Upper lobe of left lung (tissue), 6 donors: ENCODE measurements at regions not wholly inside any gene's neighbourhood (a gene's known extent, or its start where the extent isn't known, plus 50 kb on each side); places are given as distances from the start of the nearest gene placed in this dataset.

Source experiments
- ATAC-seq, 2 donors: fragments of 200-7000 bp; cut with Tn5 transposase; one replicate each; pipeline ENCODE4 v1.9.1; 2022; ENCODE audit warnings: mild to moderate bottlenecking in 2 of 2, moderate library complexity in 2 of 2; ENCODE audit not compliant: low FRiP score in 2 of 2
- DNase-seq, 2 donors: peaks; one replicate each; pipeline ENCODE4 v3.0.0-alpha.2; 2019 to 2020
- H3K27ac ChIP-seq, 4 donors: fragments of 200-600 bp; sonication (generic); one replicate each; pipeline ENCODE4 v1.5.1; 2016 to 2019
- H3K27me3 ChIP-seq, 4 donors: fragments of 200-600 bp; sonication (generic); one replicate each; pipeline ENCODE4 v1.5.1; 2017 to 2019
- H3K36me3 ChIP-seq, 4 donors: fragments of 200-600 bp; sonication (generic); one replicate each; pipeline ENCODE4 v1.5.1; 2016 to 2019
- H3K4me1 ChIP-seq, 4 donors: fragments of 200-600 bp; sonication (generic); one replicate each; pipeline ENCODE4 v1.5.1; 2018 to 2019
- H3K4me3 ChIP-seq, 4 donors: fragments of 200-600 bp; sonication (generic); one replicate each; pipeline ENCODE4 v1.5.1; 2017 to 2019; ENCODE audit warnings: mild to moderate bottlenecking in 2 of 4, moderate library complexity in 1 of 4
- H3K9me3 ChIP-seq, 4 donors: fragments of 200-600 bp; sonication (generic); one replicate each; pipeline ENCODE4 v1.5.1; 2018 to 2019
- EP300 ChIP-seq, 4 donors: sonication (generic); formaldehyde crosslinking; IDR thresholded peaks; one replicate each; pipeline ENCODE4 v1.5.1; 2017; ENCODE audit warnings: antibody characterized with exemption in 4 of 4, control low read depth in 2 of 4
- POLR2A ChIP-seq, 4 donors: fragments of 450-650 bp; IDR thresholded peaks; one replicate each; pipeline ENCODE4 v1.5.1; 2016 to 2017; ENCODE audit warnings: antibody characterized with exemption in 4 of 4, mild to moderate bottlenecking in 2 of 4
- POLR2AphosphoS5 ChIP-seq, 2 donors: sonication (generic); formaldehyde crosslinking; IDR thresholded peaks; one replicate each; pipeline ENCODE4 v1.5.1; 2017; ENCODE audit warnings: antibody characterized with exemption in 2 of 2
- WGBS, 2 donors: methylation state at CpG; one replicate each; pipeline ENCODE4 v1.1.5; 2017 to 2018; 5-methylcytosine and 5-hydroxymethylcytosine counted together
- TF ChIP-seq, protein P1 (sequence below), 6 experiments: fragments of 450-650 bp in 4 of 6; fragments of 200-600 bp in 2 of 6; sonication (generic) in 2 of 6; IDR thresholded peaks; one replicate each; pipeline ENCODE4 v1.5.1; 2016 to 2019; ENCODE audit warnings: antibody characterized with exemption in 6 of 6
- donor health status: DM: no; HTN: no; CAD: no; lungs with moderate emphysema.
- donor health status: DM: no; HTN: yes; CAD: no; lungs with severe emphysema.

DNA sequence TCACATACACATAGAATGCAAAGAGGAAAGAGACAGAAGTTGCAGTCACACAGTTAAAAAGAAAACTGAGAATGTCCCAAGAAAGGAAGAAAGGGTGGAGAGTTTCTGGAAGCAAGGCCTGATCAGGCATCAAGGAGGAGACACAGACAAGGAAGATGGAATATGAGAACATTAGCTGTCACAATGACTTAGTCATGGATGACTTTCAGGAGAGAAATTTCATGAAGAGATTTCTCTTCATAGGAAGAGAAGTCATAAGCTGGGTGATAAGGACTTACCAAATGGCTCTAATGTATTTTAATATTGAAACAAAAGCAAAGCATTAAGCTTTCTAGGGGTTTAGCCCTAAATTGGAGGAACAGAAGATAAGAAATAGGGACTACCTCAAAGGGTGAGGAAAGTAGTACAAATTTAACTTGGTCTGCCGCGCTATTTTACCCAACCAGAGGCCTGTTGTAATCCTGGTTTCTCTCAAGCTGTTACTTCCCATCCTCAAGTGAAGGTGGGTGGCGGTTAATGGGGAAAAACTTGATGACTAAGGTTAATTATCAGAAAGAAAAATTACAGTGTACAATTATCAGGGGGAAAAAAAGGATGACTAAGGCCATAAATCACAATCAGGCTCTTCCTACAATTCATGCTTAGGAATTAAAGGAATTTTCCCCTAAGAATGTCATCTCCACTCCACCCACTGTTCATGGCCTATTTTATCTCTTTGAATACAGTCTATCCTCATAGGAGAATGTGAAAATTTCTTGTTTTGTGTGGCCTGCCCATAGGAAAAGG lies 93.9 kb upstream of the ADGRL2 start:
- DNase-seq (no peak), ATAC-seq (peak in 1 of 2 donors; percentile 66)
- H3K9me3 ChIP-seq: no peaks in the 10 kb centered on the region
- H3K27ac ChIP-seq: no peak overlapping the region
- no peak overlapping the region for H3K4me3 ChIP-seq
- no peaks in the 10 kb centered on the region for H3K27me3 ChIP-seq
- no peaks in the 10 kb centered on the region for H3K36me3 ChIP-seq
- H3K4me1 ChIP-seq: peaks cover 0 to 5% (median 4%) of the 10 kb centered on the region in 4 donors
- TF ChIP-seq POLR2A (IDR thresholded peaks at IDR 0.05) (no peak), EP300 (IDR thresholded peaks at IDR 0.05) (no peak), POLR2AphosphoS5 (IDR thresholded peaks at IDR 0.05) (no peak)
- TF ChIP-seq, protein P1, sequence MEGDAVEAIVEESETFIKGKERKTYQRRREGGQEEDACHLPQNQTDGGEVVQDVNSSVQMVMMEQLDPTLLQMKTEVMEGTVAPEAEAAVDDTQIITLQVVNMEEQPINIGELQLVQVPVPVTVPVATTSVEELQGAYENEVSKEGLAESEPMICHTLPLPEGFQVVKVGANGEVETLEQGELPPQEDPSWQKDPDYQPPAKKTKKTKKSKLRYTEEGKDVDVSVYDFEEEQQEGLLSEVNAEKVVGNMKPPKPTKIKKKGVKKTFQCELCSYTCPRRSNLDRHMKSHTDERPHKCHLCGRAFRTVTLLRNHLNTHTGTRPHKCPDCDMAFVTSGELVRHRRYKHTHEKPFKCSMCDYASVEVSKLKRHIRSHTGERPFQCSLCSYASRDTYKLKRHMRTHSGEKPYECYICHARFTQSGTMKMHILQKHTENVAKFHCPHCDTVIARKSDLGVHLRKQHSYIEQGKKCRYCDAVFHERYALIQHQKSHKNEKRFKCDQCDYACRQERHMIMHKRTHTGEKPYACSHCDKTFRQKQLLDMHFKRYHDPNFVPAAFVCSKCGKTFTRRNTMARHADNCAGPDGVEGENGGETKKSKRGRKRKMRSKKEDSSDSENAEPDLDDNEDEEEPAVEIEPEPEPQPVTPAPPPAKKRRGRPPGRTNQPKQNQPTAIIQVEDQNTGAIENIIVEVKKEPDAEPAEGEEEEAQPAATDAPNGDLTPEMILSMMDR (IDR thresholded peaks at IDR 0.05): no peak
- 92 to 94% methylated on average over 3 of the region's 3 CpGs for WGBS, 2 donors

DNA sequence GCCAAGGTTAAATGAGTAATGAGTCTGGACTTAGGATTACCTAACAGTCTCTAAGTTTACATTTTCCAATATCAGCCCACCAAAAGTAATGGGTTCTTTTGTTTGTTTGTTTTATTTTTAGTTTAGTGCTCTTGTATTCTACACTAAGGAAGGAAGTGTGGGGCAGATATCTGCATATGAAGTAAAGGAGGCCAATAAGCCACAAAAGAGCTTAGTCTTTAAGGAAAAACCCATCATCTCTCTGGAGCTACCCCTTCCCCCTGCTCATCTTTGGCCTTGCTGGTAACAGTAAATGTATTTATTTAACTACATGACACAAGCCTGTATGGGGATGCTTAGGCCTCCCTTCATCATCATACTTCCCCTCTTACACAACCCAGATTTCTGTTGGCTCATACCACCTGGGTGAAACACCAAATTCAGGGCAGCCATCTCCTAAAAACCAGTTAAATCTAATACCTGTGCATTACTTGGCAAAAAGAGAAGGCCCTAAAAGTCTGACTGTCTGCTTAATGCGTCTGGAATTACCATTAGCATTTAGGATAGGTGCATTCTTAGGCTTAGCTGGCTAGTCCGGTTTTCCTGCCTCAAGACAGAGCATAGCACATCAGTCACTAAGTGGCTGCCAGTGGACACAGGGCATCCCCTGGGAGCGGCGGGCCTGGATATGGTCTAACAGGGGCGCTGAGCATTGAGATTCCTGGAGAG lies 96.8 kb upstream of the ADGRL2 start:
- Histone ChIP-seq H3K36me3 (no peaks in the 10 kb centered on the region), H3K4me1 (peaks cover 0 to 5% (median 4%) of the 10 kb centered on the region in 4 donors), H3K27ac (no peak overlapping the region), H3K27me3 (no peaks in the 10 kb centered on the region), H3K9me3 (no peaks in the 10 kb centered on the region), H3K4me3 (no peak overlapping the region)
- 90 to 96% methylated on average over 5 of the region's 5 CpGs for WGBS, 2 donors
- DNase-seq (no peak), ATAC-seq (no peak)
- TF ChIP-seq EP300 (IDR thresholded peaks at IDR 0.05) (no peak), POLR2AphosphoS5 (IDR thresholded peaks at IDR 0.05) (no peak), POLR2A (IDR thresholded peaks at IDR 0.05) (no peak)
- TF ChIP-seq, protein P1 (IDR thresholded peaks at IDR 0.05): no peak

DNA sequence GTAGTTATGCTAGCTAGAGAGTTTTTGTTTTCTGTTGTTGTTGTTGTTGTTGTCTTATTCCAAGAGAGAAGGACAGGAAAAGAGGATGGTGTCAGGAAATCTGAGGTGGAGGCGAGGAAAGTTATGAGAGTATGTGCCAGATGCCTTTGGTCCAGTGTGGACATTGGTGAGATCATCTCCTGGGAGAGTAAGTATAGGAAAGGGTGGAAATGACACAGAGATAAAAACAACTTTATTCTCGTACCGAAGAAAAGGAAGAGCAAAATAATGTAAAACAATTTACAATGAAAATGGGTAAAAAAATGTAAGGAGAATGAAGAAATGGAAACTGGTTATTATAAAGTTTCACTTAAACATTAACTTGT lies 97.4 kb upstream of the ADGRL2 start:
- WGBS, 2 donors: 53 to 69% methylated on average over 3 of the region's 3 CpGs
- ATAC-seq: no peak
- no peaks in the 10 kb centered on the region for H3K27me3 ChIP-seq

DNA sequence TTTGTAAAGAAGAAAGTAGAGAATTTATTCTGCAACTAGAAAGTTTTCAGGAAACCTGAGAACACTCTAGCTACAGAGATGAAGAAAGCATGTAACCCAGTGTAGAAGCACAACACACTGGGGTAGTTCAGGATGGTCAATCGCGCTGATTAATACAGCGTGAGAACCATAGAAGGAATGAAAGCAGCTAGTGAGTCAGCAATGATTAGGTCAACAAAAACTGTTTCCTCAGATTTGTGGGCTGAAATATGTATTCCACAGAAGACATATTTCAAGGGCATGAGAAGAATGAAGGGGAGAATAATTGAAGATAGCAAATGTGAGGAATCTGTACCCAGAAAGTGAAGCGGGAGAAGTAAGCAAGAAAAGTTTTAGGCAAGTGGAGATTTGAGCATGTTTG lies 97.8 kb upstream of the ADGRL2 start:
- WGBS, 2 donors: 91 to 94% methylated on average over 4 of the region's 4 CpGs
- Histone ChIP-seq H3K4me1 (peaks cover 0 to 5% (median 4%) of the 10 kb centered on the region in 4 donors), H3K27me3 (no peaks in the 10 kb centered on the region), H3K36me3 (no peaks in the 10 kb centered on the region), H3K27ac (no peak overlapping the region), H3K4me3 (no peak overlapping the region), H3K9me3 (no peaks in the 10 kb centered on the region)
- ATAC-seq: peak in 1 of 2 donors; percentile 78
- DNase-seq: no peak
- TF ChIP-seq POLR2AphosphoS5 (IDR thresholded peaks at IDR 0.05) (no peak), POLR2A (IDR thresholded peaks at IDR 0.05) (no peak), EP300 (IDR thresholded peaks at IDR 0.05) (no peak)
- TF ChIP-seq, protein P1 (IDR thresholded peaks at IDR 0.05): no peak

More for the DNA sequence above, 97.4 kb upstream of the ADGRL2 start:
- Histone ChIP-seq H3K4me3 (no peak overlapping the region), H3K4me1 (peaks cover 0 to 5% (median 4%) of the 10 kb centered on the region in 4 donors), H3K36me3 (no peaks in the 10 kb centered on the region), H3K27ac (no peak overlapping the region), H3K9me3 (no peaks in the 10 kb centered on the region)
- TF ChIP-seq, protein P1 (IDR thresholded peaks at IDR 0.05): no peak
- TF ChIP-seq POLR2A (IDR thresholded peaks at IDR 0.05): no peak
- no peak for DNase-seq
